ENCODE measurements at regions not wholly inside any gene's neighbourhood (a gene's known extent, or its start where the extent isn't known, plus 50 kb on each side); places are given as distances from the start of the nearest gene placed in this dataset.

- no peak for DNase-seq
Observed at GRCh38 chr3:87175732-87176131, 51.4 kb upstream of the CHMP2B start.

GRCh38 chr3:87173776-87174175 is 53.3 kb upstream of the CHMP2B start:
- no peak for DNase-seq

- no peak for DNase-seq
Observed at GRCh38 chr3:87173071-87173470, 54.0 kb upstream of the CHMP2B start.

GRCh38 chr3:87167628-87168456 is 59.3 kb upstream of the CHMP2B start:
- peak; percentile 36 to 62 for DNase-seq

GRCh38 chr3:87164245-87164644 is 62.9 kb upstream of the CHMP2B start:
- no peak for DNase-seq

- no peak for DNase-seq
Observed at GRCh38 chr3:87161851-87162250, 65.3 kb upstream of the CHMP2B start.

GRCh38 chr3:87161417-87161816 is 65.7 kb upstream of the CHMP2B start:
- DNase-seq: no peak

GRCh38 chr3:87161013-87161412 is 66.1 kb upstream of the CHMP2B start:
- no peak for DNase-seq

- no peak for DNase-seq
Observed at GRCh38 chr3:87158823-87159222, 68.3 kb upstream of the CHMP2B start.

GRCh38 chr3:87148020-87148419 is 79.1 kb upstream of the CHMP2B start:
- DNase-seq: no peak

- no peak for DNase-seq
Observed at GRCh38 chr3:87147562-87147961, 79.5 kb upstream of the CHMP2B start.

- DNase-seq: no peak
Observed at GRCh38 chr3:87145553-87145952, 81.6 kb upstream of the CHMP2B start.

GRCh38 chr3:87136066-87136596 is 91.0 kb upstream of the CHMP2B start:
- DNase-seq: no peak

- DNase-seq: no peak
Observed at GRCh38 chr3:87135412-87135811, 91.7 kb upstream of the CHMP2B start.

- DNase-seq: no peak
Observed at GRCh38 chr3:87132801-87133200, 94.3 kb upstream of the CHMP2B start.

- DNase-seq: no peak
Observed at GRCh38 chr3:87128006-87128405, 99.1 kb upstream of the CHMP2B start.

- DNase-seq: no peak
Observed at GRCh38 chr3:87127281-87127680, 99.8 kb upstream of the CHMP2B start.

GRCh38 chr3:87126321-87126720 is 100.8 kb upstream of the CHMP2B start:
- no peak for DNase-seq

GRCh38 chr3:87125116-87125515 is 102.0 kb upstream of the CHMP2B start:
- no peak for DNase-seq

GRCh38 chr3:87122766-87123165 is 104.3 kb upstream of the CHMP2B start:
- no peak for DNase-seq

GRCh38 chr3:87121856-87122255 is 105.3 kb upstream of the CHMP2B start:
- DNase-seq: no peak

- no peak for DNase-seq
Observed at GRCh38 chr3:87120881-87121280, 106.2 kb upstream of the CHMP2B start.

GRCh38 chr3:87120236-87120635 is 106.9 kb upstream of the CHMP2B start:
- DNase-seq: no peak

- no peak for DNase-seq
Observed at GRCh38 chr3:87109465-87109864, 117.6 kb upstream of the CHMP2B start.
